HEK293 (cell line): ENCODE measurements at regions not wholly inside any gene's neighbourhood (a gene's known extent, or its start where the extent isn't known, plus 50 kb on each side); places are given as distances from the start of the nearest gene placed in this dataset.

ENCODE experiments used
- CTCF ChIP-seq: fragments of 450-650 bp; formaldehyde crosslinking; IDR thresholded peaks from 2 replicates; pipeline ENCODE4 v1.5.1; 2016; ENCODE audit warnings: missing biosample characterization, missing genetic modification characterization
- KLF16 ChIP-seq: fragments of 450-650 bp; formaldehyde crosslinking; IDR thresholded peaks from 2 replicates; pipeline ENCODE4 v1.5.1; 2017; ENCODE audit warnings: missing biosample characterization, missing genetic modification characterization
- SALL2 ChIP-seq: fragments of 450-650 bp; formaldehyde crosslinking; IDR thresholded peaks from 2 replicates; pipeline ENCODE4 v1.5.0; 2017; ENCODE audit warnings: missing biosample characterization, mild to moderate bottlenecking, missing genetic modification characterization, borderline replicate concordance
- ZNF23 ChIP-seq: fragments of 450-650 bp; formaldehyde crosslinking; IDR thresholded peaks from 2 replicates; pipeline ENCODE4 v1.5.1; 2016; ENCODE audit warnings: missing biosample characterization, missing genetic modification characterization, borderline replicate concordance
- ZNF274 ChIP-seq, 2 experiments: fragments of 200-500 bp in 1 of 2; fragments of 450-650 bp in 1 of 2; sonication (Bioruptor generic) in 1 of 2; formaldehyde crosslinking in 1 of 2; IDR thresholded peaks; 2 replicates each; pipeline versions ENCODE4 v1.5.1 to v1.6.1; 2014 to 2016; ENCODE audit warnings: borderline replicate concordance in 1 of 2, inconsistent platforms in 1 of 2, low read length in 1 of 2, missing biosample characterization in 1 of 2, missing genetic modification characterization in 1 of 2
- ZNF302 ChIP-seq: fragments of 450-650 bp; formaldehyde crosslinking; IDR thresholded peaks from 2 replicates; pipeline ENCODE4 v1.5.1; 2016; ENCODE audit warnings: missing biosample characterization, missing genetic modification characterization, low read depth
- ZNF518A ChIP-seq: fragments of 450-650 bp; formaldehyde crosslinking; conservative IDR thresholded peaks from 2 replicates; pipeline ENCODE4 v1.5.1; 2016; ENCODE audit warnings: low read depth, missing biosample characterization, missing genetic modification characterization
- ZNF677 ChIP-seq: fragments of 450-650 bp; IDR thresholded peaks from 2 replicates; pipeline ENCODE4 v1.5.0; 2018; ENCODE audit warnings: missing biosample characterization, mild to moderate bottlenecking, missing genetic modification characterization, moderate library complexity
- ZNF704 ChIP-seq: fragments of 450-650 bp; formaldehyde crosslinking; IDR thresholded peaks from 2 replicates; pipeline ENCODE4 v1.5.1; 2016; ENCODE audit warnings: missing biosample characterization, missing genetic modification characterization
- ZNF785 ChIP-seq: fragments of 450-650 bp; formaldehyde crosslinking; IDR thresholded peaks from 2 replicates; pipeline ENCODE4 v1.5.1; 2016; ENCODE audit warnings: missing biosample characterization, missing genetic modification characterization
- TF ChIP-seq, protein P1 (sequence below): fragments of 450-650 bp; formaldehyde crosslinking; IDR thresholded peaks from 2 replicates; pipeline ENCODE4 v1.5.1; 2016; ENCODE audit warnings: missing biosample characterization, missing genetic modification characterization

DNA sequence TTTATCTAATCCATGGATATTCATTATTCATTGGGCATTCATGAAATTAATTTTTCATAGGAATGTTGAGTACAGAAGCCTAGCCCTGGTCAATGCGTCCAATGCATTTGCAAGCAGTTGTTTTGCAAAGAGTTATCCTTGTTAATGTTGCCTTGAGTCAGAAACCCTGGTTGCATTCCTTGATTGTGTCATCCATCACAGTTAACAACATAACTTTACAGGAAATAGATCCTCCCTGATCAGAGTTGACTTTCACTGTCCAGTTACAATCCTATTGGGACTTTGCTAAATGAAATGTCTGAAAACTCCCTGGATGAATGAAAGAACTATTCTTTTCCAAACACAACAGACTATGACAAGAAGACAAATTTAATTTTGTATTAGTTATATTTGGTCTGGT is 924.3 kb upstream of the SLIT2 start:
- TF ChIP-seq ZNF23 (tag by site-specific recombination) (no peak), ZNF518A (no peak), CTCF (tag by site-specific recombination) (no peak), KLF16 (tag by site-specific recombination) (no peak), ZNF274 (IDR thresholded peaks at IDR 0.05; ENCODE audit: low read length) (no peak), ZNF274 (tag by site-specific recombination; IDR thresholded peaks at IDR 0.05; ENCODE audit: borderline replicate concordance) (no peak), ZNF704 (tag by site-specific recombination) (no peak), SALL2 (tag by site-specific recombination) (no peak), ZNF785 (tag by site-specific recombination) (no peak), ZNF302 (tag by site-specific recombination) (no peak), ZNF677 (tag by site-specific recombination) (no peak)
- TF ChIP-seq, protein P1, sequence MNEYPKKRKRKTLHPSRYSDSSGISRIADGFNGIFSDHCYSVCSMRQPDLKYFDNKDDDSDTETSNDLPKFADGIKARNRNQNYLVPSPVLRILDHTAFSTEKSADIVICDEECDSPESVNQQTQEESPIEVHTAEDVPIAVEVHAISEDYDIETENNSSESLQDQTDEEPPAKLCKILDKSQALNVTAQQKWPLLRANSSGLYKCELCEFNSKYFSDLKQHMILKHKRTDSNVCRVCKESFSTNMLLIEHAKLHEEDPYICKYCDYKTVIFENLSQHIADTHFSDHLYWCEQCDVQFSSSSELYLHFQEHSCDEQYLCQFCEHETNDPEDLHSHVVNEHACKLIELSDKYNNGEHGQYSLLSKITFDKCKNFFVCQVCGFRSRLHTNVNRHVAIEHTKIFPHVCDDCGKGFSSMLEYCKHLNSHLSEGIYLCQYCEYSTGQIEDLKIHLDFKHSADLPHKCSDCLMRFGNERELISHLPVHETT: no peak
